HG03575 (cell line): ENCODE measurements at regions not wholly inside any gene's neighbourhood (a gene's known extent, or its start where the extent isn't known, plus 50 kb on each side); places are given as distances from the start of the nearest gene placed in this dataset.
"Not testable (repeated sequence)": the region's sequence is repeated elsewhere in the genome, so short reads cannot be mapped to it uniquely, and the experiment has no call there.

Experiments
- ATAC-seq: cut with Tn5 transposase; IDR thresholded peaks from one replicate; pipeline ENCODE4 v1.9.1; 2021; ENCODE audit not compliant: unreplicated experiment, insufficient number of reproducible peaks, low FRiP score; ENCODE audit errors: extremely low read depth

- peak; percentile 83 for ATAC-seq
Measured at GRCh38 chr7:104956753-104957450, 57.1 kb upstream of the KMT2E start.

- no peak for ATAC-seq
Measured at GRCh38 chr7:104958371-104958865, 55.6 kb upstream of the KMT2E start.

- not testable (repeated sequence) for ATAC-seq
Measured at GRCh38 chr7:104959483-104959882, 54.5 kb upstream of the KMT2E start.

- no peak for ATAC-seq
Measured at GRCh38 chr7:104960741-104961448, 53.1 kb upstream of the KMT2E start.

- ATAC-seq = no peak
Measured at GRCh38 chr7:104961821-104962220, 52.2 kb upstream of the KMT2E start.

- no peak for ATAC-seq
Measured at GRCh38 chr7:104962781-104963180, 51.2 kb upstream of the KMT2E start.

- no peak for ATAC-seq
Measured at GRCh38 chr7:104963378-104963990, 50.5 kb upstream of the KMT2E start.

- no peak for ATAC-seq
Measured at GRCh38 chr7:104963991-104964385, 50.0 kb upstream of the KMT2E start.
